HG03103 (cell line): ENCODE measurements at regions not wholly inside any gene's neighbourhood (a gene's known extent, or its start where the extent isn't known, plus 50 kb on each side); places are given as distances from the start of the nearest gene placed in this dataset.
"Not testable (repeated sequence)": the region's sequence is repeated elsewhere in the genome, so short reads cannot be mapped to it uniquely, and the experiment has no call there.

Experiments used
- ATAC-seq: cut with Tn5 transposase; IDR thresholded peaks from one replicate; pipeline ENCODE4 v1.9.1; 2021; ENCODE audit warnings: low read depth; ENCODE audit not compliant: unreplicated experiment

GRCh38 chr13:52931539-52932431 lies 83.3 kb upstream of the PCDH8 start:
- no peak for ATAC-seq

- ATAC-seq: no peak
These were observed 82.7 kb upstream of the PCDH8 start for GRCh38 chr13:52931131-52931530.

GRCh38 chr13:52929846-52930245 lies 81.4 kb upstream of the PCDH8 start:
- ATAC-seq: no peak

- ATAC-seq: no peak
These were observed 78.5 kb upstream of the PCDH8 start for GRCh38 chr13:52926971-52927370.

GRCh38 chr13:52925775-52926285 lies 77.4 kb upstream of the PCDH8 start:
- no peak for ATAC-seq

- ATAC-seq: no peak
These were observed 76.8 kb upstream of the PCDH8 start for GRCh38 chr13:52925251-52925650.

- no peak for ATAC-seq
These were observed 76.1 kb upstream of the PCDH8 start for GRCh38 chr13:52924289-52925148.

- ATAC-seq: no peak
These were observed 74.5 kb upstream of the PCDH8 start for GRCh38 chr13:52922961-52923360.

GRCh38 chr13:52921194-52921593 lies 72.8 kb upstream of the PCDH8 start:
- ATAC-seq: peak; percentile 98

GRCh38 chr13:52916486-52916990 lies 68.1 kb upstream of the PCDH8 start:
- ATAC-seq: no peak

- no peak for ATAC-seq
These were observed 62.9 kb upstream of the PCDH8 start for GRCh38 chr13:52911340-52911739.

- ATAC-seq: not testable (repeated sequence)
These were observed 61.9 kb upstream of the PCDH8 start for GRCh38 chr13:52910318-52910717.

- ATAC-seq: no peak
These were observed 57.9 kb upstream of the PCDH8 start for GRCh38 chr13:52906122-52906903.

- no peak for ATAC-seq
These were observed 57.3 kb upstream of the PCDH8 start for GRCh38 chr13:52905701-52906100.

GRCh38 chr13:52903320-52903719 lies 54.9 kb upstream of the PCDH8 start:
- ATAC-seq: peak; percentile 99

- no peak for ATAC-seq
These were observed 50.8 kb upstream of the PCDH8 start for GRCh38 chr13:52899206-52899605.
